SK-N-SH (cell line): ENCODE measurements at regions not wholly inside any gene's neighbourhood (a gene's known extent, or its start where the extent isn't known, plus 50 kb on each side); places are given as distances from the start of the nearest gene placed in this dataset.
"Not testable (repeated sequence)": the region's sequence is repeated elsewhere in the genome, so short reads cannot be mapped to it uniquely, and the experiment has no call there.

ENCODE experiments used
- CTCF ChIA-PET: fragments of 300-600, 350-600 bp; formaldehyde crosslinking; extraction: SDS; loops from one replicate; lab custom pipeline; 2021; lab: Yijun Ruan, JAX
- POLR2A ChIA-PET: fragments of 350-600 bp; sonication (Branson Sonifier 250); formaldehyde crosslinking; extraction: SDS; loops from one replicate; lab custom pipeline; 2020; ENCODE audit warnings: antibody characterized with exemption, inconsistent platforms; lab: Yijun Ruan, JAX
- DNase-seq: peaks from one replicate; pipeline ENCODE4 v3.0.0; 2012
- H2AFZ ChIP-seq: fragments of 200-600 bp; sonication (generic); 2 replicates; pipeline ENCODE4 v1.8.1; 2016; ENCODE audit warnings: antibody characterized with exemption, mild to moderate bottlenecking, low read depth
- H3F3A ChIP-seq: fragments of 200-600 bp; sonication (generic); replicated peaks from 2 replicates; pipeline ENCODE3; 2016; ENCODE audit warnings: antibody characterized with exemption, mild to moderate bottlenecking; ENCODE audit not compliant: insufficient read depth
- H3K27ac ChIP-seq, 2 experiments: fragments of 200-500 bp in 1 of 2; fragments of 200-600 bp in 1 of 2; sonication (Bioruptor generic) in 1 of 2; sonication (generic), shearing (Covaris generic) in 1 of 2; 2 replicates each; pipeline versions ENCODE4 v1.5.1 to v1.6.1; 2014 to 2016; ENCODE audit warnings: low read depth in 2 of 2, inconsistent platforms in 1 of 2, low read length in 1 of 2, mild to moderate bottlenecking in 1 of 2, mixed read lengths in 1 of 2
- H3K27me3 ChIP-seq: fragments of 200-600 bp; sonication (generic), shearing (Covaris generic); 2 replicates; pipeline ENCODE4 v1.6.1; 2016; ENCODE audit warnings: mixed run types; ENCODE audit not compliant: insufficient read depth
- H3K36me3 ChIP-seq, 2 experiments: fragments of 200-500 bp in 1 of 2; fragments of 200-600 bp in 1 of 2; sonication (Bioruptor generic) in 1 of 2; sonication (generic) in 1 of 2; replicated peaks in 1 of 2; 2 replicates each; pipeline versions ENCODE3 to v1.5.1; 2014 to 2016; ENCODE audit warnings: low read length in 1 of 2, mild to moderate bottlenecking in 1 of 2; ENCODE audit not compliant: insufficient read depth in 2 of 2, control insufficient read depth in 1 of 2
- H3K4me1 ChIP-seq, 2 experiments: fragments of 200-500 bp in 1 of 2; fragments of 200-600 bp in 1 of 2; sonication (Bioruptor generic) in 1 of 2; sonication (generic), shearing (Covaris generic) in 1 of 2; 2 replicates each; pipeline versions ENCODE4 v1.5.1 to v1.6.1; 2014 to 2016; ENCODE audit warnings: low read depth in 1 of 2, low read length in 1 of 2, mixed run types in 1 of 2; ENCODE audit not compliant: insufficient read depth in 2 of 2, control insufficient read depth in 1 of 2
- H3K4me2 ChIP-seq: fragments of 200-600 bp; sonication (generic), shearing (Covaris generic); 2 replicates; pipeline ENCODE4 v1.6.1; 2017; ENCODE audit warnings: mixed run types
- H3K4me3 ChIP-seq, 2 experiments: fragments of 200-500 bp in 1 of 2; fragments of 200-600 bp in 1 of 2; sonication (Bioruptor generic) in 1 of 2; sonication (generic), shearing (Covaris generic) in 1 of 2; 2 replicates each; pipeline versions ENCODE4 v1.5.1 to v1.8.1; 2014 to 2016; ENCODE audit warnings: low read depth in 2 of 2, inconsistent platforms in 1 of 2, low read length in 1 of 2, mild to moderate bottlenecking in 1 of 2, mixed read lengths in 1 of 2, moderate library complexity in 1 of 2
- H3K79me2 ChIP-seq: fragments of 200-600 bp; sonication (generic); 2 replicates; pipeline ENCODE4 v1.8.1; 2017; ENCODE audit warnings: mild to moderate bottlenecking; ENCODE audit not compliant: insufficient read depth
- H3K9ac ChIP-seq: fragments of 200-600 bp; sonication (generic); 2 replicates; pipeline ENCODE4 v1.6.1; 2017; ENCODE audit warnings: mixed run types
- H3K9me2 ChIP-seq: fragments of 200-600 bp; sonication (generic); 2 replicates; pipeline ENCODE4 v1.6.1; 2017; ENCODE audit warnings: mixed run types
- H3K9me3 ChIP-seq: fragments of 200-600 bp; sonication (generic); 2 replicates; pipeline ENCODE4 v1.6.1; 2017; ENCODE audit warnings: mixed run types, mild to moderate bottlenecking, moderate library complexity
- H4K20me1 ChIP-seq: fragments of 200-600 bp; sonication (generic); 2 replicates; pipeline ENCODE4 v1.6.1; 2017; ENCODE audit warnings: mild to moderate bottlenecking, mixed run types; ENCODE audit not compliant: insufficient read depth
- GABPA ChIP-seq: IDR thresholded peaks from 2 replicates; pipeline ENCODE4 v1.4.0; 2012; ENCODE audit warnings: low read depth, mild to moderate bottlenecking
- MAX ChIP-seq: IDR thresholded peaks from 2 replicates; pipeline ENCODE4 v1.4.0; 2012; ENCODE audit warnings: low read depth
- RFX5 ChIP-seq: IDR thresholded peaks from 2 replicates; pipeline ENCODE4 v1.6.1; 2012; ENCODE audit warnings: mild to moderate bottlenecking, improper control_type of control experiment, low read length
- SIN3A ChIP-seq: IDR thresholded peaks from 2 replicates; pipeline ENCODE4 v1.6.1; 2012; ENCODE audit warnings: low read depth, mild to moderate bottlenecking, low read length, moderate library complexity, borderline replicate concordance
- TCF12 ChIP-seq: IDR thresholded peaks from 2 replicates; pipeline ENCODE4 v1.4.0; 2012
- ZBTB33 ChIP-seq: IDR thresholded peaks from 2 replicates; pipeline ENCODE4 v1.4.0; 2012; ENCODE audit warnings: low read depth, borderline replicate concordance
- WGBS: methylation state at CpG from one replicate; pipeline ENCODE4 v1.1.6; 2017; ENCODE audit warnings: low lambda C conversion rate; 5-methylcytosine and 5-hydroxymethylcytosine counted together

- ChIA-PET CTCF (no interaction called here), POLR2A (no interaction called here)
- H3F3A ChIP-seq = no peaks in the 10 kb centered on the region
- H3K27me3 ChIP-seq = no peaks in the 10 kb centered on the region
- H3K9me3 ChIP-seq = no peaks in the 10 kb centered on the region
- H3K36me3 ChIP-seq = no peaks in the 10 kb centered on the region
- no peak for TF ChIP-seq RFX5
- no peak for TF ChIP-seq MAX
- no peak for TF ChIP-seq TCF12
- no peak for TF ChIP-seq ZBTB33
- no peak for TF ChIP-seq SIN3A
- no peak for TF ChIP-seq GABPA
- H3K79me2 ChIP-seq = no peaks in the 10 kb centered on the region
- no peak overlapping the region for H3K4me3 ChIP-seq
- no peaks in the 10 kb centered on the region for H4K20me1 ChIP-seq
- no peak overlapping the region for H3K27ac ChIP-seq
- no peaks in the 10 kb centered on the region for H3K4me1 ChIP-seq
- H3K9me2 ChIP-seq = no peaks in the 10 kb centered on the region
- no peak overlapping the region for H3K9ac ChIP-seq
- H2AFZ ChIP-seq = no peak overlapping the region
- H3K4me2 ChIP-seq = no peak overlapping the region
- 0% methylated on average over 3 of the region's 3 CpGs for WGBS
- no peak for DNase-seq
Measured at GRCh38 chr3:82586414-82586813, 825.0 kb upstream of the GBE1 start.

- H3K4me3 ChIP-seq, H3K27ac ChIP-seq, H2AFZ ChIP-seq, DNase-seq, H3K9me3 ChIP-seq, CTCF ChIA-PET, H3K4me2 ChIP-seq, H3K36me3 ChIP-seq, H3K79me2 ChIP-seq, POLR2A ChIA-PET, H3K9ac ChIP-seq, H3F3A ChIP-seq, H4K20me1 ChIP-seq, H3K4me1 ChIP-seq, H3K27me3 ChIP-seq, H3K9me2 ChIP-seq: not testable (repeated sequence)
- 4% methylated on average over 5 of the region's 5 CpGs for WGBS
Measured at GRCh38 chr3:82586002-82586401, 824.6 kb upstream of the GBE1 start.

GRCh38 chr3:82585591-82585990 lies 824.1 kb upstream of the GBE1 start:
- H3K27ac ChIP-seq, H3K9me3 ChIP-seq, POLR2A ChIA-PET, H4K20me1 ChIP-seq, H3F3A ChIP-seq, H3K9ac ChIP-seq, DNase-seq, H3K9me2 ChIP-seq, H3K4me2 ChIP-seq, H3K79me2 ChIP-seq, H3K4me3 ChIP-seq, H3K27me3 ChIP-seq, H2AFZ ChIP-seq, CTCF ChIA-PET, H3K4me1 ChIP-seq, H3K36me3 ChIP-seq: not testable (repeated sequence)
- 10% methylated on average over 2 of the region's 2 CpGs for WGBS

GRCh38 chr3:82584861-82585260 lies 823.4 kb upstream of the GBE1 start:
- H3K9me3 ChIP-seq, H3K27me3 ChIP-seq, H3K9me2 ChIP-seq, H3K79me2 ChIP-seq, H3K27ac ChIP-seq, H3F3A ChIP-seq, H2AFZ ChIP-seq, H3K4me1 ChIP-seq, POLR2A ChIA-PET, H3K9ac ChIP-seq, CTCF ChIA-PET, H3K4me2 ChIP-seq, H4K20me1 ChIP-seq, DNase-seq, H3K4me3 ChIP-seq, H3K36me3 ChIP-seq: not testable (repeated sequence)
- 52% methylated on average over 5 of the region's 27 CpGs for WGBS

GRCh38 chr3:82584415-82584814 lies 823.0 kb upstream of the GBE1 start:
- no CpG with 5 or more reads among the region's 25 CpGs for WGBS
- H3K4me2 ChIP-seq, H3K4me3 ChIP-seq, H3F3A ChIP-seq, DNase-seq, H3K36me3 ChIP-seq, H3K9ac ChIP-seq, H2AFZ ChIP-seq, CTCF ChIA-PET, H4K20me1 ChIP-seq, H3K79me2 ChIP-seq, H3K9me2 ChIP-seq, H3K9me3 ChIP-seq, POLR2A ChIA-PET, H3K27me3 ChIP-seq, H3K4me1 ChIP-seq, H3K27ac ChIP-seq: not testable (repeated sequence)
